ENCODE measurements at regions not wholly inside any gene's neighbourhood (a gene's known extent, or its start where the extent isn't known, plus 50 kb on each side); places are given as distances from the start of the nearest gene placed in this dataset.

DNA sequence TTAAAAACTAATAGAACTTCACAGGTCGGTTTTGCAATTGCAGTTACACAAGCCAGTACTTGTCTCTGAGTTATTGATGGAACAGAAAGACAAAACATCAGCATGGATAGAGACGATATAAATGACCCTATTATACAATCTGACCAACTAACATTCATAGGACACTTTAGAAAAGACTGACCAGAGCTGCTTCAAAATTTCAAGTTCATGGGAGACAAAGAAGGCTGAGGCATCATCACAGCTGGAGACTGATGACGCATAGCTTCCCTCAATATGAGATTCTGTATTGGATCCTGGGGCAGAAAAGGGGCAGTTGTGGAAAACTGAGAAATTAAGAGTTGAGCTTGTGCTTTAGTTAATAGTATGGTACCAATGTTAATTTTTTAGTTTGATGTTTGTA, 174.0 kb downstream of the THBS2 start:
- no peak for DNase-seq

DNA sequence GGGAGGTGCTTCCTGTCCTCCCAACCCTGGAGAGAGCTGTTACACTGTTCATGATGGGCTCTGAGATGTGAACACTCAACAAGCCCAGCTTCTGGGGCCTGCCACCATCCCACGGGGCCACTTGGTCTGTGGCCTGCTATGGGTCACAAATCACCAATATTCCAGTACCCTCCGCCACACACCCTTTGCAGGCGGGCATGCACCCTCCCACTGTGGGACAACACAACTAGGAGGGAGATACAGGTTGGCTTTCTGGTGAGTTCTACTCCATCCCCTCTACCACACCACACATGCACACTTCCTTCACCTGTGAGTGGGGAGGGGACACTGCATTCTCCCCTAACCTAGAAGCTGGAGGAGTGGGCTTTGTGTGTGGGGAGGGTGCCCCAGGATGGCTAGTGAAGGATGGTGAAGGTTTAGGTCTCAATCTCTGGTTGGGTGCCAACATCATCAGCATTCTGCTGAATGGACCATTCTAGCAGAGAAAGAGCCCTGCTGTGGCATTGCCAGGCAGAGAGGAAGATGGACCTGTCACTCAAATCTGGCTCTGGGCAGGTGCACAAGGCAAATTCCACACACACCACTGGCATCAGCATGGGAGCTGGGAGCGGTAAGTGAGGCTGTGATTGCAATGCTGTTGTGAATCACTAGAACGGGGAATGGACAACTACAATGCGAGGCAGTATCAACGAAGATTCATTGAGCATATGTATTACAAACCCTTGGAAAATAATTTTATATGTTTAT, 175.1 kb downstream of the THBS2 start:
- no peak for DNase-seq

DNA sequence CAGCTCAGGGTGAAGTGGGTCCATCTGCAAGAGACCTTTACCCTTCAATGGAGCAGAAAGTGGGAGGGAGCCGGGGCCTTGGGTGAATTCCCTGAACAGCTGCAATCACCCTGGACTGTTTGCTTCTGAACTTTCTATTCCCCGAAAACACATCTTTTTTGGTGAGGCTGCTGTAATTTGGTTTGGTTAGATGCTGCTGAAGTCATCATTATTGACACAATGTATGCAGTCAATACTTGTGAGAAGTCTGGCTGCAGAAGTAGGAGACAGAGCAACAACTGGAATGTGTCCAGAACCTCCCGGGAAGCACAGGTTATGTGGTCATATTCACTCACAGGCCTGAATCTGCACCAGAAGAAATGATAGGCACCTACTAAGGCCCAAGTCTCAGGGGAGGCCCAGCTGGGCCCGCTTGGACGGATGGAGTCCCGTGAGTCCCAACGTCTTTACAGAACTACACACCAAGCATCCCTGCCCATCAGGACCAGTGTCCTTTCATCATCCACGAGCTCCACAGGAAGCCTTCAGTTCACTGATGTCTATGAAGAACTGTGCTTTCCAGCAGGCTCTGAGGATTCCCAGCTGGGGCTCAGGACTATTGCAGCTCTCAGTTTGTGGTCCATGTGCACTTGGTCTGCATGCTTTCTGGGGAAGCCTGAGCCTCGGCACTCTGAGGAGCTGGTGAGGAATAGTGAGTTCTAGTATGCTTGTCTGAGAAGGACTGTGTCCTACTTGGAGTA, 177.6 kb downstream of the THBS2 start:
- no peak for DNase-seq

DNA sequence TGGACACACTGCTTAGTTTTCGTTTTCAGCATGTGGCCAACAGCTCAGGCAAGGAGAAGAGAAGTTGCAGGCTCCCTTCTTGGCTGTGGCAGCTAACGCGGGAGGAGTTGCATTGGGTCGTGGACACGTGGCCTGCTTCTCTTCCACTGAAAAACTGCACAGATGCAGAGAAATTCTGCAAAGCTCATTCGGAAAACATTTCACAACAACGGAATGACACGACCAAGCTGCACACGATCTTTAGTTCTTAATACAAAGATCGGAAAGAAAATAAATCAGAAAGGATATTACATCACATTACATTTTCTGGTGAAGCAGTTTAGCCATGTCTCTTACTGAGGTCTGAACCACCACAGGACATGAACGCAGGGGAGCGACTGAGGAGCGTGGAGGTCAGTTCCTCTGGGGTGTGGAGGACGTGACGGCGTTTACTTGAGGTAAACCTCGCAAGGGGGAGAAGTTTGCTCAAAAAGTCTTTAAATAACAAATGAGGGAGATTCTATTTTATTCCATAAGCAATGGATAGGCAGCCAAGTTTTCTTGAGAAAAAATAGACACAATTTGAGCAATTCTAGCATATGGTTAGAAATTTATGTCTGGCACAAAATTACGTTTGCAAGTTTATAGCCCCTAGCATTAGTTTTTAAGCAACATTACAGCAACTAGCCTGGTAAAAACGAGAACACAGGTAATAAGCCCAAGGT, 178.3 kb downstream of the THBS2 start:
- DNase-seq, result no peak

GRCh38 chr6:169074526-169074925, 179.1 kb downstream of the THBS2 start:
- DNase-seq, result no peak

DNA sequence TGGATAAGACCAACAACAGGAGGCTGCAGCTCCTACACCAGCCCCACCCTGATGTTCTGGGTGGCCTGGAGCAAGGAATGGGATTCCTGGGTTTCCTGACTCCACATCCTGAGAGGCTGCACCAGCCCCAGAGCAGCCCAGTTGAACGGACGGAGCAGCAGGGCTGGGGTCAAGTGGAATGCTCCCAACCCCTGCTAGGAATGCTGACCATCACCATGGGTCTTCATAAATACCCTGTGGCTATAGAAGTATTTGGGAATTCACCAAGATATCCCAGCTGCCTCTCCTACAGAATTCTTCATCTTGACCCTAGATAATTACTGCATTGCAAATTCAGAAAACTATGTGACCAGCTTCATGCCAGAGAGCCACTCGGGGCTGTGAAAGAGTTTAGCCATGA, 180.3 kb downstream of the THBS2 start:
- no peak for DNase-seq

- DNase-seq, result no peak
Measured at GRCh38 chr6:169072127-169073042, 181.3 kb downstream of the THBS2 start.

DNA sequence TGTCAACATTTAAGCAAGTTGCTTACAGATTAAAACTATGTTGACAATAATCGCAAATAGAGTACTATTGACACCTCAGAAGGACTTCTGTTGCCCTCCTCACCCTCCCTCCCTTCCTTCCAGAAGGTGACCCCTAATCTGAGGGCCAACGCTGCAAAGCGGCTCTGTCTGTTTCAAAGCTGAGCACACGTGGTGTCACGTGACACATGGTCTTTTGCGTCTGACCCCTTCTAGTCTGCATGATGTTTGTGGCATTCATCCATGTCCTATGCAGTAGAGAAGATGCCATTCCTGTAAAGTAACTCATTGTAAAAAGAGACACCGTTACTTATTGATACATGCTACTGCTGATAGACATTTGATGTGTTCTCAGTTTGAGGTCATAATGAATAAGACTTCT, 182.3 kb downstream of the THBS2 start:
- DNase-seq, result no peak

DNA sequence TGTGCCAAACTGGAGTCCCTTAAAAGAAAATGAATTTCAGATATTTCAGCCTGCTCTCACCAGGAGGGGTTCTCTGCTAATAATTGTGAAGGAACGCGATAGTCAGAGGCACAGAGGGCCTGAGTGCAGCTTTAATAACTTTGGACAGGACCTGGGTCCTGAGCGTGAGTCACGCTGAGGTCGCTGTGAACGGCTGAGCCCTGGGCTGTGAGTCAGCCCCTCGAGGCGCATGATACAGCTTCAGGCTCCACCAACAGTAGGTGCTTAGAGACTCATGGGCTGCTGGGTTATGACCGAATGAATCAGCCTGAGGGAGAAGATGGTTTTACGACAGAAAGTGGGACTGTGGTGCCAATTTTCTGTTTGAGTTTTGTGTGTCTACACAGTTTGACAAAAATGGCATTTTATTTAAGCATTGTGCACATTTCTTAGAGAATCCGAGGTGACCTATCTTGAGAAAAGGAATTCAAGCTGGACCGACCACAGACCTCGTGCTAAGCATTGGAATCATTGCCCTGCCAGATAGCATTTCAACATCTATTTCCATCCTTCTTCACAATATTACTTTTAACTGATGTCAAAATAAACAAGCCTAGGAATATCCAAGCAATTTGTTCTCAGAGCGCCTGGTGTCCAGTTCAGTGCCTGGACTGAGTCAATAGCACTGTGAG, 183.0 kb downstream of the THBS2 start:
- DNase-seq, result no peak

GRCh38 chr6:169069356-169069755, 184.3 kb downstream of the THBS2 start:
- no peak for DNase-seq

GRCh38 chr6:169064194-169064593, 189.5 kb downstream of the THBS2 start:
- no peak for DNase-seq

GRCh38 chr6:169062272-169062671, 191.4 kb downstream of the THBS2 start:
- DNase-seq, result no peak

DNA sequence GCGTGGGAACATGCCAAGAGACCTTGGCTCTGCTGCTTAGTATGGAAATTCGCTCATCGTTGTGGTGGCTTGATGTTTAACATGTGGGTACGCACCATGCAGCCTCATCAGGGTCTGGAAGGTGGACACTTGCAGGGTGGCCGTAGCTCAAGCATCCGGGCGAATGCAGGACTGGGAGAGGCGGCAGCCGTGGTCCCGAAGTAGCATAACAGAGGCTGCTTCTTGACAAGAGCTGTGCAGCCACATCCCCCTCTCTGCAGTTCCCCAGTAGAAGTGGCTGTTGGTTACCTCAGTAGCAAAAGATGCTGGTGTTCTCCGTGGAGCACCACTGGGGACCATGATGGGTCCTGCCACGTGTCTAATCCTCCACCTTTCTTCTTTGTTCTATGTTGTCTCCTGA, 195.0 kb downstream of the THBS2 start:
- DNase-seq, result no peak

DNA sequence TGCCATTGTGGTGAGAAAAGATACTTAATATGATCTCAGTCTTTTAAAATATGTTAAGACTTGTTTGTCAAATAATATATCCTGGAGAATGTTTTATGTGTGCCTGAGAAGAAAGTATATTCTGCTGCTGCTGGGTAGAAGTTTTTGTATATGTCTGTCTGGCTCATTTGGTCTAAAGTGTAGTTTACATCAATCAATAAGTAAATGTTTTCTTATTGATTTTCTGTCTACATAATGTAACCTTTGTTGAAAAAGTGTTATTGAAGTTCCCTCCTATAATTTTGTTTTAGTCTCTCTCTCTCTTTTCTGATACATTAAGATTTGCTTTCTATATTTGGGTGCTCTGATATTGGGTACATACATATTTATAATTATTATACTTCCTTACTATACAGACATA, 201.2 kb downstream of the THBS2 start:
- DNase-seq, result no peak

DNA sequence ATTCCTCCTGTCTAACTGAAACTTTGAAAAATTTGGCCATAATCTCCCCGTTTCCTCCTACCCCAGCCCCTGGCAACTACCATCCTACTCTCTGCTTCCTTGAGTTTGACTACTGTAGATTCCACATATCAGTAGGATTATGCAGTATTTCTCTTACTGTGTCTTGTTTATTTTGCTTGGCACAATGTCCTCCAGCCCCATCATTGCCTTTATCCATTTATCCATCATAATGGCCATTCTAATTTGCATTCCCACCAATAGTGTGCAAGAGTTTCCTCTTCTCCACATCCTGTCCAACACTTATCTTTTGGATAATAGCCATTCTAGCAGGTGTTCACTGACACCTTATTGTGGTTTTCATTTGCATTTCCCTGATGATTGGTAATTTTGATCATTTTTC, 202.3 kb downstream of the THBS2 start:
- no peak for DNase-seq

DNA sequence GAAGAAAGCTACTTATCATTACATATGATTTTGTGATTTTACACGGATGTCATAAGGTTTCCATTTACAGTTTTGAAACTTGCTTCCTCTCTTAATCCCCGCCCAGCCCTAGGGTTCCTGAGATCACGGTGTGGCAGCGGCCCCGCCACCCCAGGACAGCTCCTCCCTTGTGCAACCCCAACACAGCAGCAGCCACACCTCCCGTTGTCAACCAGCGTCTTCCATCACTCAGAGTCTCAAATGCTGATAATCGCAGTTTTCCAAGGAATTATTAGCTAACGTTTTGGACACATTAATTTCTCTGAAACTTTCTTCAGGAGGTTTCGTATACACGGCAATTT, 204.8 kb downstream of the THBS2 start:
- no peak for DNase-seq

GRCh38 chr6:169048185-169048864, 205.3 kb downstream of the THBS2 start:
- no peak for DNase-seq

DNA sequence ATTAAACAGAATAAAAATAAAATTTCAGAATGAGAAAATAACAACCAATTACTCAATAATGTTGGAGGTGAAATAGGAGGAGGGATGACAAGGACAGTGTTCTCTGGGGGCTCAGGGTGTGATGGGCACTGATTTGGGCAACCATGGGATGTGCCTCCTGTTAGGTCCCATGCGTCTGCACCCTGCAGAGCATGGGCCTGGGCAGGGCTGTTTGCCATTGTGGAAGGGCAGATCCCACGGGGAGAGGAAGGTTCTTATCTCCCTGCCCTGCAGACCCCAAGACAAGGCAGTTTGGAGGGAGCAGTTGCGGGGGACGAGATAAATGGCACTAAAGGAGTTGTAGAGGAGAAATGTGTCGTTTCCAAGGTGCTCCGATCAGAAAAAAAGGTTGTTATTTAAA, 206.3 kb downstream of the THBS2 start:
- DNase-seq, result no peak

DNA sequence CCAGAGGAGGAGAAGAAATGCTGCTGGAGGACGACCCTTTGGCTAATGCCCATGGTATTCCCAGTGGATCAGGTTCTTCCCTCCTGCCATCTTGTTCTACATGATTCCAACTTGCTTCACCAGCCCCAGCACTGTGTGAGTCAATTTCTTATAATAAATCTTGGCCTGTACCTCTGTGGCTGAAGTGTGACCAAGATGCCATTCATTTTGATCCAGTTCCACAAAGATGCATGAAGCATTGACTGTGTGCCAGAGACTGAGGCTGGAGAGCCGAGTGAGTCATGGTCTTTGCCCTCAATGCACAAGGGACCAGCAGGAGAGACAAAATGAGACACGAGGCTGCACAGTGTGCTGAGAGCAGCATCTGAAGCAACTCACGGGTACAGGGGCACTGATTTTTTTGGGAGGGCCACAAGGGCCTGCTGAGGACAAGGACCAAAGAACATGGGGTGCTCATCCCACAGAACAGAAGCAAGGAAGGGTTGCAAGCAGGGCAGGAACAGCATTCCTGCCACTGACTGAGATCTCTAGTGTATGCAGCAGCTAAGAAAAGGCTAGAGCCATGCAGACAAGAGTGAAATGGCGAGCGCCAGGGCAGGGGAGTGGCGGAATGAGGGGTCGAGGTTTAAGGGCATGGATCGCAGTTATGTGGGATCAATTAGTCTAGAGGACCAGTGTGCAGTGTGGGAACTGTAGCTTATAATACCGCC, 207.0 kb downstream of the THBS2 start:
- DNase-seq, result no peak

DNA sequence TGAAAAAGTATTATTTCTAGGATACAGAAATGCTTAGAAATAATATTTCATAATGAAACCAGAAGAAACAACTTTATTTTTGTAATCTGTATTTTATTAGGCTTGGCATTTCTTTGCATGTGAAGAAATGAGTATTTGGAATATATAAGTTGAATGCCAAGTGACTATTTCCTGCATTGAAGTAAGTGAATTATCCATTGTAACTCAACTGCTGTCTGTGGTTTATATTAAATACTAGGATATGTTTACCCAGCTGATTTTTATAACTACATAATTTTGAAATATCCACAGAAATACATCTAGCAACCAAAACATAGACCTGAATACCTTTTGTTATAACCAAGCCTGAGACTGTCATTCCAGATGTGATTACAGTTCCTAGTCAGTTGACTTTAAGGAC, 207.6 kb downstream of the THBS2 start:
- no peak for DNase-seq

GRCh38 chr6:169045486-169045885, 208.2 kb downstream of the THBS2 start:
- DNase-seq, result no peak
